Sigmoid colon (tissue), 6 donors: ENCODE measurements at regions not wholly inside any gene's neighbourhood (a gene's known extent, or its start where the extent isn't known, plus 50 kb on each side); places are given as distances from the start of the nearest gene placed in this dataset.

Experiments
- DNase-seq: peaks from one replicate; pipeline ENCODE4 v3.0.0-alpha.2; 2019
- H3K27ac ChIP-seq, 4 donors: fragments of 200-600 bp; sonication (generic); one replicate each; pipeline ENCODE4 v1.5.1; 2016 to 2019; ENCODE audit warnings: mild to moderate bottlenecking in 1 of 4
- H3K27me3 ChIP-seq, 3 donors: fragments of 200-600 bp; sonication (generic); one replicate each; pipeline ENCODE4 v1.5.1; 2019; ENCODE audit warnings: mild to moderate bottlenecking in 1 of 3
- H3K36me3 ChIP-seq, 4 donors: fragments of 200-600 bp; sonication (generic); one replicate each; pipeline ENCODE4 v1.5.1; 2016 to 2019
- H3K4me1 ChIP-seq, 4 donors: fragments of 200-600 bp; sonication (generic); one replicate each; pipeline ENCODE4 v1.5.1; 2017 to 2019
- H3K4me3 ChIP-seq, 4 donors: fragments of 200-600 bp; sonication (generic); one replicate each; pipeline ENCODE4 v1.5.1; 2017 to 2019; ENCODE audit warnings: mild to moderate bottlenecking in 2 of 4, moderate library complexity in 1 of 4
- H3K9me3 ChIP-seq, 4 donors: fragments of 200-600 bp in 3 of 4; sonication (generic) in 3 of 4; one replicate each; pipeline versions ENCODE4 v1.5.1 to v1.6.1; 2013 to 2019
- EP300 ChIP-seq, 4 donors: sonication (generic); formaldehyde crosslinking; IDR thresholded peaks; one replicate each; pipeline ENCODE4 v1.6.1; 2017; ENCODE audit warnings: antibody characterized with exemption in 4 of 4
- POLR2A ChIP-seq, 2 donors: fragments of 450-650 bp; IDR thresholded peaks; one replicate each; pipeline ENCODE4 v1.6.1; 2016; ENCODE audit warnings: antibody characterized with exemption in 2 of 2, mild to moderate bottlenecking in 2 of 2, moderate library complexity in 2 of 2
- POLR2AphosphoS5 ChIP-seq, 4 donors: sonication (generic); formaldehyde crosslinking; IDR thresholded peaks; one replicate each; pipeline ENCODE4 v1.6.1; 2017; ENCODE audit warnings: antibody characterized with exemption in 4 of 4
- WGBS, 2 donors: extraction: QIAGEN DNeasy Blood & Tissue Kit; methylation state at CpG; one replicate each; pipeline ENCODE4 v1.1.7; 2013; 5-methylcytosine and 5-hydroxymethylcytosine counted together
- intact Hi-C: fragments of 100-400 bp; cut with DNase I; formaldehyde crosslinking; loops from one replicate; pipeline ENCODE4 v1.15.1; 2023
- TF ChIP-seq, protein P1 (sequence below), 4 experiments: fragments of 450-650 bp in 3 of 4; fragments of 200-600 bp in 1 of 4; IDR thresholded peaks; one replicate each; pipeline ENCODE4 v1.5.1; 2016 to 2019; ENCODE audit warnings: antibody characterized with exemption in 4 of 4, mild to moderate bottlenecking in 3 of 4, moderate library complexity in 2 of 4
- donor health status: healthy with polysubstance abuse.
- donor health status: healthy.

DNA sequence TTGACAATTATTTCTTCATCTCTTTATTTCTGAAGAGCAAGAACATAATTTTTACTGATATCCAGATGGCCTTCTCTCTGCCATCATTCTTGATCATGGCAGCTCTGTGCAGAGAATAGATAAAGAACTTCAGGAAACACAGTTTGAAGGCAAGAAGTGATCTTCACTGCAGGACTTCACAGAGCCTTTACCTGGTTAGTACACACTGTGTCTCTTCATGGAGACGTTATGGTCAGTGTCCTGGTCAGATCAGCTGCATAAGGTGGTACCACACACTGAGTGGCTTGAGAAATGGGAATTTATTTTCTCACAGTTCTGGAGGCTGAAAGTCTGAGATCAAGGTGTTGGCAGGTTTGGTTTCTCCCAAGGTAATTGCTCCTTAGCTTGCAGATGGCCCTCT lies 129.5 kb downstream of the UTP18 start:
- no peaks in the 10 kb centered on the region for H3K4me1 ChIP-seq
- H3K27me3 ChIP-seq, result no peaks in the 10 kb centered on the region
- no peak overlapping the region for H3K27ac ChIP-seq
- 60 to 75% methylated on average over 1 of the region's 1 CpG for WGBS, 2 donors
- intact Hi-C loops, result no loop called here
- H3K4me3 ChIP-seq, result no peak overlapping the region
- TF ChIP-seq EP300 (IDR thresholded peaks at IDR 0.05), result no peak
- TF ChIP-seq, protein P1, sequence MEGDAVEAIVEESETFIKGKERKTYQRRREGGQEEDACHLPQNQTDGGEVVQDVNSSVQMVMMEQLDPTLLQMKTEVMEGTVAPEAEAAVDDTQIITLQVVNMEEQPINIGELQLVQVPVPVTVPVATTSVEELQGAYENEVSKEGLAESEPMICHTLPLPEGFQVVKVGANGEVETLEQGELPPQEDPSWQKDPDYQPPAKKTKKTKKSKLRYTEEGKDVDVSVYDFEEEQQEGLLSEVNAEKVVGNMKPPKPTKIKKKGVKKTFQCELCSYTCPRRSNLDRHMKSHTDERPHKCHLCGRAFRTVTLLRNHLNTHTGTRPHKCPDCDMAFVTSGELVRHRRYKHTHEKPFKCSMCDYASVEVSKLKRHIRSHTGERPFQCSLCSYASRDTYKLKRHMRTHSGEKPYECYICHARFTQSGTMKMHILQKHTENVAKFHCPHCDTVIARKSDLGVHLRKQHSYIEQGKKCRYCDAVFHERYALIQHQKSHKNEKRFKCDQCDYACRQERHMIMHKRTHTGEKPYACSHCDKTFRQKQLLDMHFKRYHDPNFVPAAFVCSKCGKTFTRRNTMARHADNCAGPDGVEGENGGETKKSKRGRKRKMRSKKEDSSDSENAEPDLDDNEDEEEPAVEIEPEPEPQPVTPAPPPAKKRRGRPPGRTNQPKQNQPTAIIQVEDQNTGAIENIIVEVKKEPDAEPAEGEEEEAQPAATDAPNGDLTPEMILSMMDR (IDR thresholded peaks at IDR 0.05), result no peak
- TF ChIP-seq POLR2AphosphoS5 (IDR thresholded peaks at IDR 0.05), result no peak
- TF ChIP-seq POLR2A (IDR thresholded peaks at IDR 0.05), result no peak
- DNase-seq, result no peak
- no peaks in the 10 kb centered on the region for H3K9me3 ChIP-seq
- H3K36me3 ChIP-seq, result no peaks in the 10 kb centered on the region

- TF ChIP-seq, protein P1 (IDR thresholded peaks at IDR 0.05), result no peak
- TF ChIP-seq POLR2AphosphoS5 (IDR thresholded peaks at IDR 0.05), result no peak
- no peak for TF ChIP-seq POLR2A (IDR thresholded peaks at IDR 0.05)
- TF ChIP-seq EP300 (IDR thresholded peaks at IDR 0.05), result no peak
- Histone ChIP-seq H3K27ac (no peak overlapping the region), H3K4me3 (no peak overlapping the region), H3K4me1 (no peaks in the 10 kb centered on the region), H3K9me3 (no peaks in the 10 kb centered on the region), H3K27me3 (no peaks in the 10 kb centered on the region), H3K36me3 (no peaks in the 10 kb centered on the region)
- no peak for DNase-seq
- intact Hi-C loops, result no loop called here
- 57 to 74% methylated on average over 8 of the region's 8 CpGs for WGBS, 2 donors
Observed at GRCh38 chr17:51391982-51392654, 131.8 kb downstream of the UTP18 start.

GRCh38 chr17:51395621-51396020 lies 135.3 kb downstream of the UTP18 start:
- intact Hi-C loops, result no loop called here
- H3K4me3 ChIP-seq, result no peak overlapping the region
- no peak for DNase-seq
- TF ChIP-seq POLR2A (IDR thresholded peaks at IDR 0.05) (no peak), EP300 (IDR thresholded peaks at IDR 0.05) (no peak), POLR2AphosphoS5 (IDR thresholded peaks at IDR 0.05) (no peak)
- TF ChIP-seq, protein P1 (IDR thresholded peaks at IDR 0.05), result no peak
- no peaks in the 10 kb centered on the region for H3K27me3 ChIP-seq
- H3K36me3 ChIP-seq, result no peaks in the 10 kb centered on the region
- H3K4me1 ChIP-seq, result no peaks in the 10 kb centered on the region
- 85 to 92% methylated on average over 6 of the region's 6 CpGs for WGBS, 2 donors
- H3K27ac ChIP-seq, result no peak overlapping the region
- no peaks in the 10 kb centered on the region for H3K9me3 ChIP-seq

DNA sequence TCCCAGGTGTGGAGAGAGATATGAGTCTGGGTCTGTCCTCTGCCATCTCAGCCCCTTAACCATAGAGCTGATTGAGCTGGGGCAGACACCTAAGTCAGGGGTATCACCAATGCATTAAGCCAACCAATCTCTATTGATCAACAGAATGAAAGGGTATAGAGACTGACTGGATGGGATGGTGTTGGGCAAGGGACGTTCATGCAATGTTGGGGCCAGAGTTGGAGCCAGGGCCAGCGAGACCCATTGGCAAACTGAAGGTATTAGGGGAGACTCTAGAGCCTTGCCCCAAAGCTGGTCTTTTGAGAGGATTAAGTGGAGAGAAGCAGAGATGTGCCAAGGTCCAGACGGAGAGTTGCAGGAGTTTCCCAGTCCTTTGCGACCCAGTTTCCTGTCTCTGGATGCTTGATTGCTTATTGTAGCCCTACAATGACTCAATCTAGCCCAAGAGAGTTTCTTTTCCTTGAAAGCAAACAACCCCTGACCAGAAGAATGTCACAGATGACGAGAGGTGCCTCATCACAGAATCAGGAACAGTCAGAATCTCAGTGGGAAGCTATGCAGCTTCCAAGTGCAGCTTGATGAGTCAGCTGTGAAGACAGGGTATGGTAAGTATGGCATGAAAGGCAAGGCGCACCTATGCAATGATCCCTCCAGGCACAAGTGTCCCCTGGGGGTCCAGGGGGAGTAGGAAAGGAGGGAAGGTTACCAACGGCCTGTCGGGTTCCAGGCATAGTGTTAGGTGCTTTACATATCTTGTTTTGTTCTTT lies 137.2 kb downstream of the UTP18 start:
- DNase-seq, result no peak
- no peaks in the 10 kb centered on the region for H3K36me3 ChIP-seq
- H3K27me3 ChIP-seq, result no peaks in the 10 kb centered on the region
- no peak overlapping the region for H3K27ac ChIP-seq
- WGBS, 2 donors, result 68 to 73% methylated on average over 8 of the region's 8 CpGs
- intact Hi-C loops, result no loop called here
- H3K9me3 ChIP-seq, result no peaks in the 10 kb centered on the region
- H3K4me3 ChIP-seq, result no peak overlapping the region
- no peak for TF ChIP-seq POLR2AphosphoS5 (IDR thresholded peaks at IDR 0.05)
- no peak for TF ChIP-seq EP300 (IDR thresholded peaks at IDR 0.05)
- TF ChIP-seq, protein P1 (IDR thresholded peaks at IDR 0.05), result no peak
- no peak for TF ChIP-seq POLR2A (IDR thresholded peaks at IDR 0.05)
- no peaks in the 10 kb centered on the region for H3K4me1 ChIP-seq
